Naive thymus-derived CD8-positive, alpha-beta T cell (primary cell): ENCODE measurements at regions not wholly inside any gene's neighbourhood (a gene's known extent, or its start where the extent isn't known, plus 50 kb on each side); places are given as distances from the start of the nearest gene placed in this dataset.
"Not testable (repeated sequence)": the region's sequence is repeated elsewhere in the genome, so short reads cannot be mapped to it uniquely, and the experiment has no call there.

Experiments
- ATAC-seq, 2 donors: fragments of 150-1000 bp; cut with Tn5 transposase in 1 of 2; sonication (Bioruptor Pico), chemical (Tn5 transposase) in 1 of 2; 1 replicate in 1 of 2; 2 replicates in 1 of 2; pipeline ENCODE4 v1.10.0; 2021; ENCODE audit warnings: mild to moderate bottlenecking in 2 of 2, moderate library complexity in 2 of 2
- POLR2A ChIA-PET: fragments of 350-600 bp; sonication (Branson Sonifier 250); formaldehyde crosslinking; loops from one replicate; lab custom pipeline; 2021; ENCODE audit warnings: antibody characterized with exemption; lab: Charles Lee
- DNase-seq, 10 donors: peaks; one replicate each; pipeline versions ENCODE4 v3.0.0 to v3.0.0-alpha.2; 2020 to 2022
- H3K27ac Mint-ChIP-seq, 10 donors: one replicate each; pipeline ENCODE4 v1.8.0; 2020 to 2022; ENCODE audit warnings: mild to moderate bottlenecking in 10 of 10, mixed read lengths in 10 of 10, moderate library complexity in 4 of 10, inconsistent platforms in 1 of 10
- H3K27me3 Mint-ChIP-seq, 5 donors: one replicate each; pipeline ENCODE4 v1.8.0; 2021 to 2022; ENCODE audit warnings: mixed read lengths in 5 of 5
- H3K36me3 Mint-ChIP-seq, 3 donors: one replicate each; pipeline ENCODE4 v1.8.0; 2020 to 2022; ENCODE audit warnings: mixed read lengths in 3 of 3, mild to moderate bottlenecking in 2 of 3, inconsistent platforms in 1 of 3
- H3K4me1 Mint-ChIP-seq, 4 donors: one replicate each; pipeline ENCODE4 v1.8.0; 2021 to 2022; ENCODE audit warnings: mixed read lengths in 4 of 4
- H3K4me3 Mint-ChIP-seq, 10 donors: one replicate each; pipeline ENCODE4 v1.8.0; 2020 to 2022; ENCODE audit warnings: mild to moderate bottlenecking in 10 of 10, mixed read lengths in 10 of 10, moderate library complexity in 6 of 10, inconsistent platforms in 1 of 10
- H3K9me3 Mint-ChIP-seq, 9 donors: one replicate each; pipeline ENCODE4 v1.8.0; 2020 to 2022; ENCODE audit warnings: mixed read lengths in 9 of 9, mild to moderate bottlenecking in 3 of 9, inconsistent platforms in 1 of 9, moderate library complexity in 1 of 9

GRCh38 chrX:121574384-121574783 lies 527.0 kb downstream of the GLUD2 start:
- DNase-seq, H3K27me3 Mint-ChIP-seq, POLR2A ChIA-PET, H3K4me3 Mint-ChIP-seq, H3K36me3 Mint-ChIP-seq, H3K27ac Mint-ChIP-seq, H3K4me1 Mint-ChIP-seq, ATAC-seq, H3K9me3 Mint-ChIP-seq: not testable (repeated sequence)

- DNase-seq (no peak), ATAC-seq (no peak)
- Mint-ChIP-seq H3K27me3 (peaks cover 0 to 4% (median 0%) of the 10 kb centered on the region in 5 donors), H3K4me1 (no peaks in the 10 kb centered on the region), H3K9me3 (peaks cover 0 to 3% (median 0%) of the 10 kb centered on the region in 9 donors), H3K4me3 (no peak overlapping the region), H3K36me3 (no peaks in the 10 kb centered on the region), H3K27ac (no peak overlapping the region)
- POLR2A ChIA-PET, result no interaction called here
These were observed 531.8 kb downstream of the GLUD2 start for GRCh38 chrX:121579016-121579760.

DNA sequence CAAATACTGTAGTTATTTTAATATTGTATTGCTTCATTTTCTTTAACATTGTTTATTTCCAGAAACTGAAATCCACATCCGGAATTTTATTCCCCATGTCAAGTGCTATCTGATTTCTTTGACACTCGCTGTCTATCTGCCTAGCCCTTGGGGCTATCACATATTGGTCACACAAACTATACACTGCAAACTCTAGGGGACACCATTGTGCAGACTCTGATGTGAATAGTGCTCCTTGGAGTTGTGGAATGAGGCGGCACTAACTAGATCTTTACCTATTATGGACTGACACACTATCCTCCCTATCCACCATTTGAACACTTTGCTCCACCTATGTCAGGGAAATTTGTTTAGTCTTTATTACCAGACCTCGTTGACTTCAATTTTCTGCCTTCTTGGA lies 534.5 kb downstream of the GLUD2 start:
- Mint-ChIP-seq H3K9me3 (no peaks in the 10 kb centered on the region), H3K4me3 (no peak overlapping the region), H3K4me1 (no peaks in the 10 kb centered on the region), H3K27me3 (peaks cover 0 to 9% (median 0%) of the 10 kb centered on the region in 5 donors), H3K36me3 (no peaks in the 10 kb centered on the region), H3K27ac (no peak overlapping the region)
- ATAC-seq (no peak), DNase-seq (no peak)
- POLR2A ChIA-PET, result no interaction called here

GRCh38 chrX:121585626-121586025 lies 538.2 kb downstream of the GLUD2 start:
- Mint-ChIP-seq H3K27ac (no peak overlapping the region), H3K4me3 (no peak overlapping the region), H3K36me3 (no peaks in the 10 kb centered on the region), H3K4me1 (no peaks in the 10 kb centered on the region), H3K9me3 (peaks cover 0 to 4% (median 0%) of the 10 kb centered on the region in 9 donors), H3K27me3 (peaks cover 0 to 4% (median 0%) of the 10 kb centered on the region in 5 donors)
- DNase-seq, result no peak
- POLR2A ChIA-PET, result no interaction called here
- ATAC-seq, result no peak

DNA sequence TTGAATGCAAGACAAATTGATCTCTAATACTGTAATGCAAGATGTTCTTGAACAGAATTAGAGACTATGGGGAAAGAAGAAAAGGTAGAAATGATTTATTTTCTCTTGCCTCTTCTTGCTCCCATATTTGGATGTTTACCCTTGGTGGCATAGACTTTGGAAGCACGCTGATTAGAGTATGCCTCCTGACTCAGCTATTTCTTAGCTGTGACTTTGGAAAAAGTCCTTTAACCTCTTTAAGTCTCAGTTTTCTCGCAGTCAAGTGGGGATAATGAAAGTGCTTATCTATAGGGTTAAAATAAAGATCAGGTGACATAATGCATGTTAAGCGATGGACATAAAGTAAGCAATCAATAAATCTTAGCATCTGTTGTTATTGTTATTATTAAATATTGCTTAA lies 545.5 kb downstream of the GLUD2 start:
- POLR2A ChIA-PET, result no interaction called here
- ATAC-seq (no peak), DNase-seq (no peak)
- H3K27ac Mint-ChIP-seq, result no peak overlapping the region
- H3K36me3 Mint-ChIP-seq, result no peaks in the 10 kb centered on the region
- H3K4me1 Mint-ChIP-seq, result no peaks in the 10 kb centered on the region
- H3K4me3 Mint-ChIP-seq, result no peak overlapping the region
- H3K9me3 Mint-ChIP-seq, result peaks cover 0 to 4% (median 0%) of the 10 kb centered on the region in 9 donors
- no peaks in the 10 kb centered on the region for H3K27me3 Mint-ChIP-seq

DNA sequence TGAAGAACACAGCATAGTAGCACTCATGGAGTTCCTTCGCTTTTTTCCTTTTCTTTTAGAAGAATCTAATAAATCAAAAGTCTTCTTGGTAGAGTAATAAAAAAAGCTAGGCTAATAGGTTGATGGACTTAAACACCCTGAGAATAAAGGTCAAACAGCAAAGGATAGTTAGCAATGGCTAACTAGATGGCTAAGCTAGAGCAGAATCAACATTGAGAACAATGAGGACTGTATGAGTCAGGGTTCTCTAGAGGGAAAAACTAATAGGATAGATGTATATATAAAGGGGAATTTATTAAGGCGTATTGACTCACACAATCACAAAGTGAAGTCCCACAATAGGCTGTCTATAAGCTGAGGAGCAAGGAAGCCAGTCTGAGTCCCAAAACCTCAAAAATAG lies 550.9 kb downstream of the GLUD2 start:
- ATAC-seq (no peak), DNase-seq (no peak)
- no peaks in the 10 kb centered on the region for H3K4me1 Mint-ChIP-seq
- H3K27ac Mint-ChIP-seq, result no peak overlapping the region
- H3K27me3 Mint-ChIP-seq, result no peaks in the 10 kb centered on the region
- H3K9me3 Mint-ChIP-seq, result no peaks in the 10 kb centered on the region
- H3K4me3 Mint-ChIP-seq, result no peak overlapping the region
- no peaks in the 10 kb centered on the region for H3K36me3 Mint-ChIP-seq
- POLR2A ChIA-PET, result no interaction called here

GRCh38 chrX:121635141-121635540 lies 587.7 kb downstream of the GLUD2 start:
- H3K36me3 Mint-ChIP-seq, result no peaks in the 10 kb centered on the region
- H3K9me3 Mint-ChIP-seq, result no peaks in the 10 kb centered on the region
- ATAC-seq (no peak), DNase-seq (no peak)
- H3K4me1 Mint-ChIP-seq, result no peaks in the 10 kb centered on the region
- H3K4me3 Mint-ChIP-seq, result no peak overlapping the region
- H3K27me3 Mint-ChIP-seq, result no peaks in the 10 kb centered on the region
- H3K27ac Mint-ChIP-seq, result no peak overlapping the region
- POLR2A ChIA-PET, result no interaction called here

- no peaks in the 10 kb centered on the region for H3K9me3 Mint-ChIP-seq
- no peaks in the 10 kb centered on the region for H3K4me1 Mint-ChIP-seq
- no peaks in the 10 kb centered on the region for H3K27me3 Mint-ChIP-seq
- H3K27ac Mint-ChIP-seq, result no peak overlapping the region
- H3K4me3 Mint-ChIP-seq, result no peak overlapping the region
- ATAC-seq (no peak), DNase-seq (no peak)
- no peaks in the 10 kb centered on the region for H3K36me3 Mint-ChIP-seq
- POLR2A ChIA-PET, result no interaction called here
These were observed 592.4 kb downstream of the GLUD2 start for GRCh38 chrX:121639781-121640180.

- Mint-ChIP-seq H3K4me1 (no peaks in the 10 kb centered on the region), H3K4me3 (no peak overlapping the region), H3K27me3 (no peaks in the 10 kb centered on the region), H3K36me3 (no peaks in the 10 kb centered on the region), H3K9me3 (no peaks in the 10 kb centered on the region), H3K27ac (no peak overlapping the region)
- DNase-seq (no peak), ATAC-seq (no peak)
- POLR2A ChIA-PET, result no interaction called here
These were observed 594.1 kb downstream of the GLUD2 start for GRCh38 chrX:121641560-121641959.

DNA sequence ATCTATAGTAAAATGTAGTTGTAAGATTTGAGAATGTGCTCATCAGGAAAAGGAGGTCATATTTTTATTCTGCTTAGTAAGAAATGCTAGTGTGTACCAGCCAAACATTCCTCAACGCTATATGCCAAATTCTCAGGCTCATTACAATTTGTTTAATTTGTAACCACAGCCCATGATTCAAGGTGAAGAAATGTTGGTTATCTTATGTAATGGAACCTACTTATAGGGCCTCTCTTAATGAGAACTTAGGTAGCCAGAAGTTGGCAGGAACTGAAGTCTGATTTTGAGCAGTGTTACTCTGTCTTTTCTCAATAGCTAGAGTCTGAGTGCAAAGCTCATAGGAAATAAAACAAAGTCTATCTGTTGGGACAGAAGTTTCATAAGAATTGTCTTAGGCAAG lies 595.0 kb downstream of the GLUD2 start:
- POLR2A ChIA-PET, result no interaction called here
- H3K36me3 Mint-ChIP-seq, result no peaks in the 10 kb centered on the region
- peaks cover 0 to 2% (median 0%) of the 10 kb centered on the region in 9 donors for H3K9me3 Mint-ChIP-seq
- H3K4me3 Mint-ChIP-seq, result no peak overlapping the region
- ATAC-seq, result no peak
- H3K4me1 Mint-ChIP-seq, result no peaks in the 10 kb centered on the region
- no peak for DNase-seq
- no peak overlapping the region for H3K27ac Mint-ChIP-seq
- peaks cover 0 to under 1% (median 0%) of the 10 kb centered on the region in 5 donors for H3K27me3 Mint-ChIP-seq

DNA sequence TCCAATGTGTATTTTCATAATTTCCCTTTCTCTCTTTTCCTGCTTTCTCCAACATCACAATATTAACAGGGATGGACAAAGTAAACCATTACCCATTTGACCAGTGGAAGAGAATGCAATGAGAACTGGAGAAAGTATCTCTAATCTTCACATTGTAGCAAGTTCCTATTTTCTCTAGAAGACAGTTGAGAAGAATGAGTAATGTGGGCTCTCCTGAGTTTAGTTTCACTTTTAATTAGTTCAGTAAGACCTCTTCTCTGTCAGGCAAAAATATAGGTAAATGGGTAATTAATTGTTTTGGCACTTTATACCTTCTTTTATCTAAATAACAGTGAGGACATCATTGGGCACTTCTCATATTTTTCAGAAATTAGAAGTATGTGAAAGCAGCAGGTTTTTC lies 602.0 kb downstream of the GLUD2 start:
- peaks cover 0 to 1% (median 0%) of the 10 kb centered on the region in 5 donors for H3K27me3 Mint-ChIP-seq
- peak overlapping the region in 2 of 10 donors; percentile 10 to 49 for H3K4me3 Mint-ChIP-seq
- H3K9me3 Mint-ChIP-seq, result peaks cover 0 to 4% (median 0%) of the 10 kb centered on the region in 9 donors
- no peaks in the 10 kb centered on the region for H3K4me1 Mint-ChIP-seq
- no peaks in the 10 kb centered on the region for H3K36me3 Mint-ChIP-seq
- DNase-seq, result no peak
- POLR2A ChIA-PET, result no interaction called here
- no peak overlapping the region for H3K27ac Mint-ChIP-seq
- ATAC-seq, result no peak

- no peaks in the 10 kb centered on the region for H3K36me3 Mint-ChIP-seq
These were observed 607.9 kb downstream of the GLUD2 start for GRCh38 chrX:121655276-121655675.

GRCh38 chrX:121666171-121666570 lies 618.8 kb downstream of the GLUD2 start:
- ATAC-seq, result no peak
- POLR2A ChIA-PET, result no interaction called here
- Mint-ChIP-seq H3K4me1 (no peaks in the 10 kb centered on the region), H3K36me3 (no peaks in the 10 kb centered on the region), H3K9me3 (peaks cover 0 to 3% (median 0%) of the 10 kb centered on the region in 9 donors), H3K27ac (no peak overlapping the region), H3K27me3 (no peaks in the 10 kb centered on the region), H3K4me3 (no peak overlapping the region)
- DNase-seq, result no peak

More at GRCh38 chrX:121655276-121655675, 607.9 kb downstream of the GLUD2 start:
- ATAC-seq (no peak), DNase-seq (no peak)
- POLR2A ChIA-PET, result no interaction called here
- peaks cover 0 to 3% (median 0%) of the 10 kb centered on the region in 9 donors for H3K9me3 Mint-ChIP-seq
- no peak overlapping the region for H3K4me3 Mint-ChIP-seq
- no peaks in the 10 kb centered on the region for H3K27me3 Mint-ChIP-seq
- H3K4me1 Mint-ChIP-seq, result no peaks in the 10 kb centered on the region
- H3K27ac Mint-ChIP-seq, result no peak overlapping the region

DNA sequence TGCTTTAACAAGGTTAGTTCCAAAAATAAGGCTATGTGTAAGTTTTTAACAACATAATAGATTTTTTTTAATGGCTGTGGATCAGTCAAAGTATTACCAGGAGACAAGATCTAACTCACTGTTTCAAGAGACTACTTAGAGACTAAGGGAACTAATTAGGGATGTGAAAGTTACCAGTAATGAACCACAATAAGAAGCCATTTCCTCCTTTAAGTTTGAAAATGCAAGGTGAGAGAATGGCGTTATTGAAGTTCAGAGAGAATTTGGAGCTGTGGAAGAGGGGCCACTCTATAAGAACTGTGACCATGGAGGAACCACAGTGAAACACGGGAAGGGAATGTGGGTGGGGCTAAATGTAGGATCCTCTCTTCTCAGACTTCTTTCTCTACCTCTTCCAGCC lies 624.2 kb downstream of the GLUD2 start:
- Mint-ChIP-seq H3K9me3 (peaks cover 0 to 23% (median 11%) of the 10 kb centered on the region in 9 donors), H3K4me1 (no peaks in the 10 kb centered on the region), H3K27me3 (no peaks in the 10 kb centered on the region), H3K4me3 (no peak overlapping the region), H3K36me3 (peaks cover 0 to 11% (median 0%) of the 10 kb centered on the region in 3 donors), H3K27ac (no peak overlapping the region)
- DNase-seq, result no peak
- POLR2A ChIA-PET, result no interaction called here
- ATAC-seq, result no peak
